NCI-H82 treated with DMSO at 0.1 percent for 48 hours (cell line): ENCODE measurements at regions not wholly inside any gene's neighbourhood (a gene's known extent, or its start where the extent isn't known, plus 50 kb on each side); places are given as distances from the start of the nearest gene placed in this dataset.
"Not testable (repeated sequence)": the region's sequence is repeated elsewhere in the genome, so short reads cannot be mapped to it uniquely, and the experiment has no call there.

Experiments
- DNase-seq: peaks from one replicate; lab custom pipeline; 2025; ENCODE audit not compliant: unreplicated experiment; lab: John Stamatoyannopoulos, UW

DNA sequence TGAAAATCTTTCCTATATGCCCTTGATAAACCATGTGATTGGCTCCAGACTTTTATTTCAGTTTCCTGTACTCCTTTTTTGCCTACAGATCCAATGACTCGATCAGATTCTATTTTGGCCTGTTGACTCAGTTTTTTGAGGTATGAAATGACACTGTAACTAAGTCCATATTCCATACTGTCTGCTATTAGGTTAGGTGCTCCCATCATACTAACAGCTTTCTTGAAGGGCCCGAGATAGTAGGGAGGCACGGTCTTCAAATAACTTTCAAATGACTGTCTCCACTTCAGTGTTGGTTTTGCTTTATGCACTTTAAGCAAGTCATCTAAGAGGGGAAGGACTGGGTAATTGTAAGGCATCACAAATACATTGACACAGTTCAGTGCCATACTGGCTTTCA, 295.4 kb upstream of the DAB2 start:
- no peak for DNase-seq

DNA sequence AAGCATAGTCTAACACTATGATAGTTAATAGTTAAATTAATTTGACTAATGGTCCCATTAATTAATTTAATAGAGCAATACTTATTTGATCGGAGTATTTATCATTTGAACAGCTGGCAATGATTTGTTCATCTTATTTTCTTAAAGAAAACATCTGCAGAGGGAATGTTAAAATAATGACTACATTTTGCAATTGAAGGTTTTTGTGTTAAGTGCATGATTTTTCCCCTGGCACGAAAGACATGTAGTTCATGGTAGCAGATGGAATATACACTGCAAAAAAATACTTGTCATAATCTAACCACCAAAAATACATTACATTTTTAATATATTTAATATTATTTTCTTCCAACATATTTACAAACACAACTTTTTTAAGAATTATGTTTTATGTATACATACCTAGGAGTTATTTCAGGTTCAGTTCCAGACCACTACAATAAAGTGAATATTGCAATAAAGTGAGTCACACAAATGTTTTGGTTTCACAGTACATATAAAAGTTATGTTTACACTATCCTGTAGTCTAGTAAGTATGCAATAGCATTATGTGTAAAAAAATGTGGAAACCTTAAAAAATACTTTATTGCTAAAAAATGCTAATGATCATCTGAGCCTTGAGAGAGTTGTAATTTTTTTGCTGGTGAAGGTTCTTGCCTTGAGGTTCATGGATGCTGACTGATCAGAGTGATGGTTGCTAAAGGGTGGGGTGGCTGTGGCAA, 292.6 kb upstream of the DAB2 start:
- DNase-seq, result no peak

DNA sequence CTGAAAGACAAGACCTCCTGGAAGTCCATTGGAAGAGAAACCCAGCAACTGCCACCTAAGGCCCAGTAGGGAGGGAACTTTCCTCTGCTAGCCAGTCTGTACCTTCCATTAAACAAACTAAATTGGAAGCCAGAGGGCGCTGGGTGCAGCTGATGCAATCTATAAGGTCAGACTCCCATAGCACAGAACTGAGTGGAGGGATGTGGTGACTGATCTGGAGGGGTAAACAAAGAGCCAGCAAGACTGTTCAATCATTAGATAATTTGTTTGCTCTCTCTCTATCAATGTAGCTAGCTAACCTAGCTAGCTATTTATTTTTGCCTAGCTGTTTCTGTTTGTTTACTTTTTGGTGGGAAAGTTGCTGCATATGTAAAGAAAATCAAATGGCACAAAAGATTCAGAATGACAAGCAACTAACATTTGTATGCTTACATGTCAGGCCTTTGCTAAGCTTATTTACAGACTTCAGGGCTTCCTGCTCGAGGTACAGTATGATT, 291.8 kb upstream of the DAB2 start:
- peak; percentile 4 for DNase-seq

DNA sequence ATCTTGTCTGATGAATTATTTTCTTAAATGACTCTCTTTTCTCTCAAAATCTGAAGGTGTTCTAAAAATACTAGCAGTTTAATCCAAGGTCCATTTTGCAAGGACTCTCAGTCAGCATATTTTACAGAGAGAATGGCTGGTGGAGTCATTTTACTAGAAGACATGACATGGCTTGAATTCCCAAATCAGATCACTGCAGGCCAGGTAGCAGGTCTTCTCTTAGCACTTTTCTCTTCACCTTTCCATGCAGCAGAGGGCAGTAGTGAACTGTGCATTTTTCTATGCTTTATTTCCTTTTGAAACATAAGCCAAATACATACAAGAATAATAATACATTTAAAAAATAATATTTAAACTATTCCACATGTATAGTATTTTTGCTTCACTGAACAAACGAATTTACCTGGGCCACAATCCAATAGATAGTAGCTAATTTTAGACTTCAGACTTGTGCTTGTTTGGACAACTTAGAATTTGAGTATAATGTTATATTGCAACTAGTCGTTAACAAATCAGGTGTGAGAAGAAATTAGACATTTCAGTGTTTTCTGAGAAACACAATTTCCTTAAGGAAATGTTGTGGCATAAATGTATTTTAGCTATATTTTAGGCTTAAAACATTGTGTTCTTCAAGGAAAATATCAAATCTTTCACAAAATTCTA, 289.4 kb upstream of the DAB2 start:
- peak; percentile 2 for DNase-seq

DNA sequence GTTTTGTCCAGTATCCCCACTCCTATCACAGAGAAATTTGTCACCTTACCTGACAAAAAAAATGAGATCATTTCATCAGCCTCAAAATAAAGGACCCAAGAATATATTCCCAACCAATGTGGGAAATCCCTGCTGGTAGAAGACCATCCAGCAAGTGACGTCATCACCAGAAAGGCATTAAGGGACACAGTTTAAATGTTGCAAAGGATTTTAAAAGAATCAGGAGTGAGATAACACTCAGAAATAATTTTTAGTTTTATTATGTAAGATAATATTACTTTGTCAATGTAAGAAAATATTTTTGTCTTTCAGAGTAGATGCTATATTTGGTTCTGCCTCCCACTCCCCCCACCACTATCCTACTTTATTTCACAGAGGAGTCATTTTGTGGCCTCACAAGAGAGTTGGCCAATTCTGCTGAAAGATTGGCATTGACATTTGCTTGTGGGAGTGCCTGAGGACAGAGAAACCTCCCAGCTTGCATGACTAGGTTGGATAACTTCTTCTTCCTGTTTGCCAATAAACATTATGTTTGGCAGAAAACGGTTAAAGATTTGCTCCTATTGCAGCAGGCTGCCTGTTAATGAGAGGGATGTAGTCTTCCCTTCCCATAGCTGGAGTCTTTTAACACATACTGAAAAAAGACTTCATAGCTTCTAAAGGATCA, 288.6 kb upstream of the DAB2 start:
- DNase-seq, result no peak

DNA sequence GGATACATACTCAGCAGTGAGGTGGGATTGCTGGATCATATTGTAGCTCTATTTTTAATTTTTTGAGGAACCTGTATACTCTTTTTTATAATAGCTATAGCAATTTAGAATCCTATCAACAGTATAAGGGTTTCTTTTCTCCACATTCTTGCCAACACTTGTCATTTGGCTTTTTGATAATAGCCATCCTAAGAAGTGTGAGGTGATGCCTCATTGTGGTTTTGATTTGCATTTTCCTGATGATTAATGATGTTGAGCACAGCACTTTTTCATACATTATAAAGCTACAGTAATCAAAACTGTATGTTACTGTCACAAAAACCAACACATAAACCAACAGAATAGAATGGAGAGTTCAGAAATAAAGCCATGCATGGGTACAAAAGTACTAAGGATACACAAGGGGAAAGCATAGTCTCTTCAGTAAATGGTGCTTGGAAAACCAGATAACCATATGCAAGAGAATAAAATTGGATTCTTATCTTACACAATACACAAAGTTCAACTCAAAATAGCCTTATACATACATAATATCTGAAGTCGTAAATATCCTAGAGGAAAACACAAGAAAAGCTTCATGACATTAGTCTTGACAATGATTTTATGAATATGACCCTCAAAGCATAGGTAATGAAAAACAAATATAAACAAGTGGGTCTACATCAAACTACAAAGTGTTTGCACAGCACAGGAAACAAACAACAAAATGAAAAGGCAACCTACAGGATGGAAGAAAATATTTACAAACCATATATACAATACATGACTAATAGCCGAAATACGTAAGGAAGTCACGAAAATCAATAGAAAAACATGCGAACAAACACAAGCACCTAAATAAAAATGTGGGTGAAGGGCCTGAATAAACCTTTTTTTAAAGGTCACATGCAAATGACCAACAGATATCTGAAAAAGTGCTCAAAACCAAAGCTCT, 287.8 kb upstream of the DAB2 start:
- DNase-seq, result no peak

DNA sequence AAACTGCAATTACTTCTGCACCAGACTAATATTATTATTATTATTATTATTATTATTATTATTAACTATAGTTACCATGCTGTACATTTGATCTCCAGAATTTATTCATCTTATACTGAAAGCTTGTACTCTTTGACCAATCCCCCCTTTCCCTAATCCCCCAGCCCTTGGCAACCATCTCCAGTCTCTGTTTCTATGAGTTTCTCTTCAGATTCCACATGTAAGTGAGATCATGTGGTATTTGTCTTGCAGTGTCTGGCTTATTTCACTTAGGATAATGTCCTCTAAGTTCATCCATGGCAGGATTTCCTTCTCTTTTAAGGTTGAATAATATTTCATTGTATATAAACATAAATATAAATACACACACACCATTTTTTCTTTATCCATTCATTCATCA, 287.0 kb upstream of the DAB2 start:
- DNase-seq, result no peak

DNA sequence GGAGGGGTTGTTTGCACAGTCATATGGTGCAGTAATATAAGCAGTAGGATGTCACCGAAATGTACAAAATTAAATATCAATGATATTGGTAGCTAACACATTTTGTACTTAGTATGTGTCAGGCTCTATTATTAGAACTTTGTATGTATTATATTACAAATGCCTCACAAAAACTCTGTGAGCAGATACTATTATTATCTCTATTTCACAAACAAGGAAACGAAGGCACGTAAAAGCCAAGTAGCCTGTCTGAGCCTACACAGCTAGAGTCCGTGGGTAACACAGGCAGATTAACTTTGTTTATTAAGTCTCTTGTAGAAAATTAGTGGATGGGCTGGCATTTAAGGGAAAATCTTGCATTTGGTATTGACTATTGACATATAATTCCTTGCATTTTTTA, 284.3 kb upstream of the DAB2 start:
- DNase-seq, result no peak

DNA sequence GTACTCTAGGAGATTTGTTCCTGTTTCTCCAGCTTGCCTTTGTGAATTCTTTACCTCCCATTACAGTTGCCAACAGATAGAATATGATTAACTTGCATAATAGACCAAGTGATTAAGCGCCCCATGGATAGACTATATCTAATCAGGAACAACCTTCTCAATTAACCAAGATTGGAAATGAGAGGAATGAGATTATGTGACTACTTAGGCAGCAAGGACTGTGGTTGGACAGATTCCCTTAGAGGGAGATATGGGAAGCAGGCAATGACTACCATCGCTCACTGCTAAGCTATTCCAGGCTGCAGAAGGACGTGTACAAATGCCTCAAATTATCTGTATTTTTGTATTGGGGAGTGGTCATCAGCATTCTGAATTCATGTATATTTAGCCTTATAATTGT, 278.1 kb upstream of the DAB2 start:
- no peak for DNase-seq

DNA sequence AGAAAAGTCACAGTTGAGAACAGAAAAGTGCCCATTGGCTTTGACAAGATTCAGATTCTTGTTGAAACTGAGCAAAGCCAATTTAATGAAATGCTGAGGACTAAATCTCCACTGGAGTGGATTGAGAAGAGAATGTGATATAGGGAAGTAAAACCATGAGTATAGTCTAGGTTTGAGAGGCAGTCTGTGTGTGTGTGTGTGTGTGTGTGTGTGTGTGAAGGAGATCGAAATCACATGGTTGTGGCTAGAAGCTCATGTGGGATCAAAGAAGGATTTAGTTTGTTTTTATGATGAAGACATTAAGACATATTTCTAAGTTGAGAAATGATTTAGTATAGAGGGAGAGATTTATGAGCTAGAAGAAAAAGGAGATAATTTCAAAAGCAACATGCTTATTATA, 275.7 kb upstream of the DAB2 start:
- DNase-seq, result no peak

DNA sequence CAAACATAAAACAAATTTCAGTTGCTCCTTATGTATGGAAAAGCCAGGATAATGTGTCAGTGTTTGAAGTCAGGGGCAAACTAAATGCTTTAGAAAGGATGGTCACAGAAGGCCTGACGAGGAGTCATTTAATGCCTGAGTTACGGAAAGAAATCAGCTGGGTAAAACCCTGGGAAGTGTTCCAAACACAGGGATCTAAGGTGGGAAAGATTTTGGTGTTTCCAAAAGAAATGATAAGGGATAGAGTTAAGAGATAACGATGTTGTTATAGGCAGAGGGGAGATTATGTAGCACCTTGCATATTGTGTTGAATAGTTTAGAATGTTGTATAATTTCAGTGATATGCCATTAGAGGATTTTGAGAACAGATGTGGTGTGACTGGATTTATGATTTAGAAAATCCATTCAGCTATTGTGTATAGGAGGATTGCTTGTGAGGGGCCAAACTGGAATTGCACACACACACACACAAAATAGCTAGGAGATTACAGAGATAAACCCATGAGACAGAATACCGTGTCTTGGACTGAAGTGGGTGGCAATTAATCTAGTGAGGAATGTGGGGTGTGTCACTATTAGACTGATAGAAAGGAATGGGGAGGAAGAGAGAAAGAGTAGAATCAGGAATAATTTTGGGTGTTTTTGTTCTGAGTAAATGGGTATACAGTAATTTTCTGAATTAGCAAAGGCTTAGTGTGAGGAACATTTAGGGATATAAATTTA, 274.2 kb upstream of the DAB2 start:
- DNase-seq, result no peak

DNA sequence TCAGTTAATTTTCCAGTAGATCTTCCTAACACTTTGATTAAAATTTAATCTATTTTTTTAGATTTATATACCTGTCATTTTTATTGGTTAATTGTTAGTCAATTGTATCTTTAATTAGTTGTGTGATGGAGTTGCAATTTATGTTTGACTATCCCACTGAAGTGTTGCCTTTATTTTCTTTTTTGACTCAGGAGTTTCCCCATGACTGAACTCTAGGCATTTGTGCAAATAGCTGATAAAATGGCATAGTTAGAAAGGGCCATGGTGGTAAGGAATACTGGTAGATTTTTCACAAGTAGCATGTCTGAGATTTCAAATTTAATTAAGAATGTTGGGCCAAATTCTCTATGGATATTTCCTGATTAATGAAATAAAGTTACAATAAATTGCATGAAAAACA, 273.1 kb upstream of the DAB2 start:
- DNase-seq, result no peak

DNA sequence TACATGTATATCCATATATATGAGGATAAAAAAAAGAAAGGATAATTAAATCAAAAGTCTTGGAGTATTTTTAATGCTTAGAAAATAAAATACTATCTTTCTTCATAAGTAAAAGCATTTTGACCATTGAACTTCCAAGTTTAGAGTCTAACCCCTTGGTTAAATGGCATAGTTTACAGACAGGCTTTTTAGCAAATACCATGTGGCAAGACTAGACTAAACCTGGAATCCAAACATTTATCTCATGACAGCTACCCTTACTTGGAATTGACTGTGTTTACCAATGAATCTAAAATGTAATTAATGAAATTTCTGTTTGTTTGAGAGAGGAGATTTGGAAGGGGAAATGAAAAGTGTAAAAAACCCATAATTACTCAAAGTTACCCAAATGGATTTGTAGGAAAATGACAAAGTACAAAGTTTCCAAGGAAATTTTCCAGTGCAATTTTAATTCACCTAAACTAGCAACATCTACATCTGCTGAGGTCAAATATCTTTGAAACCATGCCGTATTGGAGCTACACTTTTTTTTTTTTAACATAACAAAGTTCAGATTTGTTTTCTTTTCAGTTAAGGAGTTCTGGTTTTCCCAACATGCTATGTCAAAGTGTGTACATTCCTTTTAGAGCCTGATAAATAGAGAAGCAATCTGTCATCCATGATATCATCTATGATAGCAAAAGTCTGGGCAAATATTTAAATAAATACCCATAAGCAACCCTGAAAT, 272.1 kb upstream of the DAB2 start:
- no peak for DNase-seq

DNA sequence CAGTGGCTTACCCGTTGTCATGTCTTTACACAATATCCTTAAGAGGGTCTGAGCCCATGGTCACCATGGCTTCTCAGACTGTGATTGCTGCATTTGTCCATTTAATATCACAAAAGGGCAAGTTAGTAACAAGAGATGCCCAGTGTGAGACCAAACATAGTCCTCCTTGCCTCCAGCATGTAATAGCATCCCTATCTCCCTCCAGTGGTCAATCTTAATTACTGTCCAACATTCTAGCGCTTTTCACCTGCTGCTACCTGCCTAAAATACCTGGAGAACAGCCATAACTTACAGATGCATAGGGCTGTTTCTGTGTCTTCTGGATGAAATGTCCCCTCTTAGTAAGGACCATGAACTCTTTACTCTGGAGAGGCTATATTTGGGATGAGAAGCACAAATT, 267.2 kb upstream of the DAB2 start:
- DNase-seq, result no peak

DNA sequence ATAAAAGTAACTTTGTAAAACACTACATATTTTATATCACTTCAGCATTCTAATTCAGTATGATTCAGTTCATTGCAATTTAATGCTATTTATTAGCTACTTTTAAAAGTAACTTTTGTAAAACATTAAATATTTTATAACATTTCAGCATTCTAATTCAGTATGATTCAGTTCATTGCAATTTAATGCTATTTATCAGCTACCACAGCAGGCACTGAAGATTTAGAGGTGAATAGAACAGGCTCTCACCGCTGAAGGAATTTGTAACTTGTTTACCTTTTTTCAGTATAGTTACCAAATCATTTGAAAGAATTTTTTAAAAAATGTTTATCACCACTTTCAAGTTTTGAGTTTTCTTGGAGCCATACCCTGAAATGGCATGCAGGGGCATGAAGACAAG, 266.4 kb upstream of the DAB2 start:
- no peak for DNase-seq

DNA sequence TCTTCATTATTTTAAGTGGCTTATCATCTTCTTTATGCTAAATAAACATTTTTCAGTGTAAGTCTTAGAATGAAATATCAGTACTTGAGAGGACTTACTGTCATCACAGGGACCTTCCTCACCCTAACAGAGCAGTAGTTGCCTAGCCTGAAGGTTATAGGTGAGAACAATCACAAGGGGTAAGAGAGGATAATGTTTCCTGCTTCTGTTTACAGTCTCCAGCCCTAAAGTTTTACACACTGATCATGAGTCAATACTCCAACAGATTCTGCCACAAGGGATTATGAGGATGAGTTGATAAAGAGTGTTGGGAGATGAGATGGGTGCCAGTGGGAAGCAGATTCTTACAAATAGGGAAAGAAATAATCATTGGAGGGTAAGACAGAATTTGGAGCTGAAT, 265.1 kb upstream of the DAB2 start:
- DNase-seq, result no peak

DNA sequence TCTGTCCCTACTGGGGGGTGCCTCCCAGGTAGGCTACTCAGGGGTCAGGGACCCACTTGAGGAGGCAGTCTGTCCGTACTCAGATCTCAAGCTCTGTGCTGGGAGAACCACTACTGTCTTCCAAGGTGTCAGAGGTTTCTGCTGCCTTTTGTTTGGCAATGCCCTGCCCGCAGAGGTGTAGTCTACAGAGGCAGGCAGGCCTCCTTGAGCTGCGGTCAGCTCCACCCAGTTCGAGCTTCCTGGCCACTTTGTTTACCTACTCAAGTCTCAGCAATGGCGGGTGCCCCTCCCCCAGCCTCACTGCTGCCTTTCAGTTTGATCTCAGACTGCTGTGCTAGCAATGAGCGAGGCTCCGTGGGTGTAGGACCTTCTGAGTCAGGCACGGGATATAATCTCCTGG, 263.1 kb upstream of the DAB2 start:
- DNase-seq, result not testable (repeated sequence)

DNA sequence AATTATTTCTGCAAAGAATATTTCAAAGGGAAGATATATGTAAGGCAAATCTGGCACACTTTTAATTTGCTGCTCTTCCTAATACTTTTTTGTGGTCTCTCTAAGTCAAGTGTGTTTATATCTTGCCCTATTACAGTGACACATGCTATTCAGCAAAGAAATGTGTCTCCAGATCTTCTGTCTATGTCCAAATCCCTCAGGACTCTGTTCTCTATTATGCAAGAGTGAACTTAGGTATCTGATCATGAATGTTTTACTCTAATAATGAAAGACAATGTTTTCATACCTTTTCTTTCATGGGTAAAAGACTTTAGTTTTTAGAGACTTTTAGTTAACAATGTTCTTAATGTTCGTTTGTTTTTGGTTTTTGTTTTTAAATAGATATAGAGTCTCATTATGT, 255.4 kb upstream of the DAB2 start:
- DNase-seq, result no peak

DNA sequence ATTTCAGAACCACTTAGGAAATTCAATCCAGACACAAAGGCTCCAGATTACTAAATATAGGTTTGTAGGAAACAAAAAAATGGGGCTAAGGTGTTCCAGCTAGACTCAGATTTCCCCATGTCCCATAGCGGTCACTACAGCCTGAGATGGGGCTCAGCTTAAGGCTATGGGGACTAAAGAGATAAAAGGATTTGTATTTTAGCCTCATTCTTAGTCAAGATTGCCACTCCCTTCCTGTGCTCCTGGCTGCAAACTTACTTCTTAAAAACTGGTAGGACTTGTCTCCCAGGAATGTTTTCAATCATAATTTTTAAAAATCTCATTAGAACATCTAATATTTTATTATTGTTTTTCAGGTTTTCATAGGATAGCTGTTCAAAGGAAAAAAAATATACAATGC, 253.8 kb upstream of the DAB2 start:
- no peak for DNase-seq

DNA sequence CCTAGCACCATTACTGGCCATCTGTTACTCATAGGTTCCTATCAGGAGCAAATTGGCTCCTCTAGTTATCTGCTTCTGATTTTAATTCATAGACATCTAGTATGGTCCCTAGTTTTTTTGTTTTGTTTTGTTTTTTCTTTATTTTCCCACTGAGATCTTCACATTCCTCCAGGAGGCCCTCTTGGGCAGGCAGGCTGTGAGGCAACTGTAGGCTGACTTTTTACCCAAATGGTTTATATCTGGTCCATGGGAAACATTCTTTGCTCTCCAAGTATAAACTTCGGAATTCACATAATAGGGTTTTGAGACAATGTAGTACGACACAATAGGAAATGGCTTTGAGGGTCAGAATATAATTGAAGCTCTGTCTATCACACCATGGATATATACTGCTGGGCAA, 250.9 kb upstream of the DAB2 start:
- DNase-seq, result no peak
